Endothelial cell (in vitro differentiated cells): ENCODE measurements at regions not wholly inside any gene's neighbourhood (a gene's known extent, or its start where the extent isn't known, plus 50 kb on each side); places are given as distances from the start of the nearest gene placed in this dataset.

Source experiments
- DNase-seq: peaks from one replicate; pipeline ENCODE4 v3.0.0; 2021; ENCODE audit warnings: low spot score
- H3K27ac Mint-ChIP-seq: one replicate; pipeline ENCODE4 v1.8.0; 2021; ENCODE audit warnings: mixed read lengths, inconsistent platforms; ENCODE audit not compliant: unreplicated experiment
- H3K27me3 Mint-ChIP-seq: one replicate; pipeline ENCODE4 v1.8.0; 2021; ENCODE audit warnings: mild to moderate bottlenecking, moderate library complexity, mixed read lengths, inconsistent platforms; ENCODE audit not compliant: unreplicated experiment
- H3K36me3 Mint-ChIP-seq: one replicate; pipeline ENCODE4 v1.8.0; 2021; ENCODE audit warnings: mild to moderate bottlenecking, low read depth, mixed read lengths, inconsistent platforms; ENCODE audit not compliant: unreplicated experiment
- H3K4me1 Mint-ChIP-seq: one replicate; pipeline ENCODE4 v1.8.0; 2021; ENCODE audit warnings: mild to moderate bottlenecking, mixed read lengths, inconsistent platforms; ENCODE audit not compliant: unreplicated experiment
- H3K4me3 Mint-ChIP-seq: one replicate; pipeline ENCODE4 v1.8.0; 2021; ENCODE audit warnings: mild to moderate bottlenecking, mixed read lengths, inconsistent platforms; ENCODE audit not compliant: unreplicated experiment
- H3K9me3 Mint-ChIP-seq: one replicate; pipeline ENCODE4 v1.8.0; 2021; ENCODE audit warnings: mixed read lengths, inconsistent platforms; ENCODE audit not compliant: unreplicated experiment
- CTCF ChIP-seq: fragments of 200-600 bp; sonication (generic); IDR thresholded peaks from one replicate; pipeline ENCODE4 v1.5.0; 2021; ENCODE audit warnings: antibody characterized with exemption; ENCODE audit not compliant: unreplicated experiment

GRCh38 chr1:172777767-172778166, 118.9 kb downstream of the FASLG start:
- Mint-ChIP-seq H3K27me3 (no peaks in the 10 kb centered on the region), H3K9me3 (no peaks in the 10 kb centered on the region), H3K36me3 (no peaks in the 10 kb centered on the region), H3K4me1 (no peaks in the 10 kb centered on the region), H3K27ac (no peak overlapping the region), H3K4me3 (no peak overlapping the region)
- no peak for DNase-seq
- TF ChIP-seq CTCF, result no peak

GRCh38 chr1:172778456-172779455, 119.9 kb downstream of the FASLG start:
- no peak for TF ChIP-seq CTCF
- Mint-ChIP-seq H3K9me3 (no peaks in the 10 kb centered on the region), H3K4me3 (no peak overlapping the region), H3K27me3 (no peaks in the 10 kb centered on the region), H3K4me1 (no peaks in the 10 kb centered on the region), H3K27ac (no peak overlapping the region), H3K36me3 (no peaks in the 10 kb centered on the region)
- DNase-seq, result no peak

- TF ChIP-seq CTCF, result no peak
- Mint-ChIP-seq H3K4me3 (no peak overlapping the region), H3K4me1 (no peaks in the 10 kb centered on the region), H3K27me3 (no peaks in the 10 kb centered on the region), H3K27ac (no peak overlapping the region), H3K36me3 (no peaks in the 10 kb centered on the region), H3K9me3 (no peaks in the 10 kb centered on the region)
- no peak for DNase-seq
Observed at GRCh38 chr1:172779491-172779890, 120.6 kb downstream of the FASLG start.

- Mint-ChIP-seq H3K36me3 (no peaks in the 10 kb centered on the region), H3K4me1 (no peaks in the 10 kb centered on the region), H3K4me3 (no peak overlapping the region), H3K27me3 (no peaks in the 10 kb centered on the region), H3K27ac (no peak overlapping the region), H3K9me3 (no peaks in the 10 kb centered on the region)
- TF ChIP-seq CTCF, result no peak
- no peak for DNase-seq
Observed at GRCh38 chr1:172781513-172782140, 122.7 kb downstream of the FASLG start.

- no peak for TF ChIP-seq CTCF
- Mint-ChIP-seq H3K4me3 (no peak overlapping the region), H3K27ac (no peak overlapping the region), H3K36me3 (no peaks in the 10 kb centered on the region), H3K4me1 (no peaks in the 10 kb centered on the region), H3K27me3 (no peaks in the 10 kb centered on the region), H3K9me3 (no peaks in the 10 kb centered on the region)
- no peak for DNase-seq
Observed at GRCh38 chr1:172789840-172790239, 130.9 kb downstream of the FASLG start.
